ENCODE measurements at regions not wholly inside any gene's neighbourhood (a gene's known extent, or its start where the extent isn't known, plus 50 kb on each side); places are given as distances from the start of the nearest gene placed in this dataset.
A peak's percentile ranks its signal among the peaks of the same experiment; 100 is the strongest.

GRCh38 chr18:11407940-11408339 lies 201.5 kb upstream of the SLC35G4 start:
- Histone ChIP-seq H3K36me3 (no peaks in the 10 kb centered on the region), H3K27ac (no peak overlapping the region), H3K4me3 (no peak overlapping the region), H3K27me3 (no peaks in the 10 kb centered on the region), H3K4me1 (no peaks in the 10 kb centered on the region), H3K9me3 (no peaks in the 10 kb centered on the region)
- intact Hi-C loops (cut with DNase I) = no loop called here
- no peak for DNase-seq
- TF ChIP-seq CTCF (IDR thresholded peaks at IDR 0.05) (no peak), POLR2A (IDR thresholded peaks at IDR 0.05) (no peak)
- peak in 1 of 4 donors; percentile 36 for ATAC-seq
- WGBS, 4 donors = 40 to 51% (median 46%) methylated on average over 3 of the region's 3 CpGs

DNA sequence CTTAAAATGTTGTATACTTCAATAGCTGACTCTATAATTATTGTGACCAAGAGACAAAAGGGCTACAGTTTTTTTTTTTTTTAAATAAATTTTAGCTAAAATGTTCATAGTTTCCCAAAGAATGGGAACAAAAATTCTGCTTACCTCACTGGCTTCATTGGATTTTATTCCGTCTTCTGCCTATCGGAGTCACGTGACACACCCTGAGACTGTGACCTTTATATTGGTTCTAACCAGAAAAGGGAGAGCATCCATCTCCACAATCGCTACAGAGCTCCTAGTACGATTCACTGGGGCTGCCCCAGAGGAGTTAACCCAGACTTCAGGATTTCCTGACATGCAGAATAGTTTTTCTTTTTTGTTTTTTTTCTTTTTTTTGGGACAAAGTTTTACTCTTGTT lies 203.6 kb upstream of the SLC35G4 start:
- TF ChIP-seq POLR2A (IDR thresholded peaks at IDR 0.05) (no peak), CTCF (IDR thresholded peaks at IDR 0.05) (no peak)
- intact Hi-C loops (cut with DNase I) = no loop called here
- Histone ChIP-seq H3K36me3 (no peaks in the 10 kb centered on the region), H3K9me3 (no peaks in the 10 kb centered on the region), H3K27ac (no peak overlapping the region), H3K4me3 (no peak overlapping the region), H3K4me1 (no peaks in the 10 kb centered on the region), H3K27me3 (no peaks in the 10 kb centered on the region)
- ATAC-seq = no peak
- WGBS, 4 donors = 69 to 80% (median 75%) methylated on average over 5 of the region's 5 CpGs
- no peak for DNase-seq

DNA sequence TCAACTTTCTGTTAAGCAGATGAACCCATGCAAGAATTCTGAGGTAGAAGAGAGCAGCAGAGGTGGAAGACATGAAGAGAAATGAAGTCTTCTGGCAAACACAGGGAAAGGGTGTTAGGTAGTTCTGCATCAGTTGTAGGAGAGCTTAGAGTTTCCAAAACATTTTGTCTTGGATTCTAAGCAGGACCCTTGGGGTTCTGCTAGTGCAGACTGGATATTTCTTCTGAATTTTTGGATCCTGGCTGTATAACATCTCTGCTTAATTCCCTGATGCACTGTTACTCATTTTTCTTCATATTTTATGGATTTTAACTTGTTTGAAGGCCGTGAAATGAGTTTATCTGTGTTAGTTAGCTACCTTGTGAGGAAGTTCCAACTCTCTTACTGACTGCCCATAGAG lies 208.7 kb upstream of the SLC35G4 start:
- Histone ChIP-seq H3K36me3 (no peaks in the 10 kb centered on the region), H3K27me3 (no peaks in the 10 kb centered on the region), H3K4me3 (no peak overlapping the region), H3K27ac (no peak overlapping the region), H3K9me3 (no peaks in the 10 kb centered on the region), H3K4me1 (no peaks in the 10 kb centered on the region)
- TF ChIP-seq CTCF (IDR thresholded peaks at IDR 0.05) (no peak), POLR2A (IDR thresholded peaks at IDR 0.05) (no peak)
- ATAC-seq (no peak), DNase-seq (no peak)
- intact Hi-C loops (cut with DNase I) = no loop called here
- WGBS, 4 donors = 70 to 78% (median 71%) methylated on average over 1 of the region's 1 CpG

GRCh38 chr18:11398625-11399024 lies 210.8 kb upstream of the SLC35G4 start:
- intact Hi-C loops (cut with DNase I) = no loop called here
- DNase-seq = no peak
- H3K27ac ChIP-seq = no peak overlapping the region
- TF ChIP-seq POLR2A (IDR thresholded peaks at IDR 0.05) (no peak), CTCF (IDR thresholded peaks at IDR 0.05) (no peak)
- ATAC-seq = no peak
- peaks cover 0 to 3% (median 0%) of the 10 kb centered on the region in 12 donors for H3K4me1 ChIP-seq
- no peaks in the 10 kb centered on the region for H3K9me3 ChIP-seq
- no peak overlapping the region for H3K4me3 ChIP-seq
- 67 to 80% (median 72%) methylated on average over 3 of the region's 3 CpGs for WGBS, 4 donors
- H3K36me3 ChIP-seq = no peaks in the 10 kb centered on the region
- H3K27me3 ChIP-seq = no peaks in the 10 kb centered on the region
